ENCODE measurements at regions not wholly inside any gene's neighbourhood (a gene's known extent, or its start where the extent isn't known, plus 50 kb on each side); places are given as distances from the start of the nearest gene placed in this dataset.

DNA sequence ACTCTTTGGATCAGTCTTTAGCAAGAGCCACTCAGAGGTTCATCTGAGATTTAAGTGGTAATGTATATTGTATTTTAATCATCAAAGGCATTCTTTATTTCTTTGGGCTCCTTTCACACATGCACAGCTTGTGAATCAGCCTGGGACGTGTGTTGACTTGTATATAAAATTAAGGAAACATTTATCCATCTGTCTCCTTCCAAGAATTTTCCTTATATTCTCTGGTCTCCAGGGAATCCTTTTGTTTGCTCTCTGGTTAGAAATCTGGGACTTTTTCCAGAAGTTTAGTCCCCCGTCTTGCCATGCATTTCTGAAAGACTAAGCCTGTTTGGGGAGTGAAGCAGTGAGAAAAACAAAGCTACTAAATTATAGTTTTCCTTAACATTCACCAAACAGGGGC is 212.3 kb downstream of the DCAF12L2 start:
- Histone ChIP-seq H3K27me3 (ENCODE audit: insufficient read depth, low read length) (no peaks in the 10 kb centered on the region), H3K27ac (ENCODE audit: low read depth, low read length, poor library complexity, severe bottlenecking) (no peak overlapping the region), H3K9ac (ENCODE audit: low read length) (no peak overlapping the region), H3K4me1 (ENCODE audit: insufficient read depth, low read length, severe bottlenecking) (no peaks in the 10 kb centered on the region), H3F3A (ENCODE audit: insufficient read depth, low read length) (no peaks in the 10 kb centered on the region), H3K36me3 (ENCODE audit: insufficient read depth, low read length) (no peaks in the 10 kb centered on the region), H3K4me3 (ENCODE audit: low read depth, low read length, poor library complexity, severe bottlenecking) (no peak overlapping the region), H3K79me2 (ENCODE audit: insufficient read depth, low read length) (no peaks in the 10 kb centered on the region), H2AFZ (ENCODE audit: low read length) (no peak overlapping the region), H3K4me2 (ENCODE audit: low read length) (no peak overlapping the region), H3K9me2 (ENCODE audit: low read depth, low read length) (no peaks in the 10 kb centered on the region), H3K9me3 (ENCODE audit: low read length) (no peaks in the 10 kb centered on the region), H4K20me1 (ENCODE audit: insufficient read depth, low read length) (no peaks in the 10 kb centered on the region)
- no peak for TF ChIP-seq EZH2 (IDR thresholded peaks at IDR 0.05; ENCODE audit: borderline replicate concordance, low read length)
- TF ChIP-seq, protein P1, sequence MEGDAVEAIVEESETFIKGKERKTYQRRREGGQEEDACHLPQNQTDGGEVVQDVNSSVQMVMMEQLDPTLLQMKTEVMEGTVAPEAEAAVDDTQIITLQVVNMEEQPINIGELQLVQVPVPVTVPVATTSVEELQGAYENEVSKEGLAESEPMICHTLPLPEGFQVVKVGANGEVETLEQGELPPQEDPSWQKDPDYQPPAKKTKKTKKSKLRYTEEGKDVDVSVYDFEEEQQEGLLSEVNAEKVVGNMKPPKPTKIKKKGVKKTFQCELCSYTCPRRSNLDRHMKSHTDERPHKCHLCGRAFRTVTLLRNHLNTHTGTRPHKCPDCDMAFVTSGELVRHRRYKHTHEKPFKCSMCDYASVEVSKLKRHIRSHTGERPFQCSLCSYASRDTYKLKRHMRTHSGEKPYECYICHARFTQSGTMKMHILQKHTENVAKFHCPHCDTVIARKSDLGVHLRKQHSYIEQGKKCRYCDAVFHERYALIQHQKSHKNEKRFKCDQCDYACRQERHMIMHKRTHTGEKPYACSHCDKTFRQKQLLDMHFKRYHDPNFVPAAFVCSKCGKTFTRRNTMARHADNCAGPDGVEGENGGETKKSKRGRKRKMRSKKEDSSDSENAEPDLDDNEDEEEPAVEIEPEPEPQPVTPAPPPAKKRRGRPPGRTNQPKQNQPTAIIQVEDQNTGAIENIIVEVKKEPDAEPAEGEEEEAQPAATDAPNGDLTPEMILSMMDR (IDR thresholded peaks at IDR 0.05; ENCODE audit: low read length): no peak

DNA sequence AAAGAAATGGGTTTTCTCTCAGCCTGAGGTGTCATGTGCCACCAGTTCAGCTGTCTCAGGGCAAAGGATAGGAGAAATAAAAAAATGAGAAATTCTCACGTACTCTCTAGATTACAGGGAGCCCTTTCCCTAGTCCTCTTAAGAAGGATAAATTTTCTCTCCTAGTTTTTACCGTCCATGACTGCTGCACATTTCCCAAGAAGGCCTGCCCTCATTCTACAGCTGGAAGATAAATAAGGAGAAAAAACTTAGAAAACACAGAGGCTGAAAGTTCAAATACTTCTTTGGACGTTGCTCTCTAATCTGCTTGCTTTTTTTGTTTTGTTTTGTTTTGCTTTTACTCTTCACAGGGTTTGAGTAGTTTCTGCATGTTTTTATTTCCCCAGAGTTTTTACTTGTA is 211.9 kb downstream of the DCAF12L2 start:
- Histone ChIP-seq H3K9ac (ENCODE audit: low read length) (no peak overlapping the region), H3K9me3 (ENCODE audit: low read length) (no peaks in the 10 kb centered on the region), H3K27me3 (ENCODE audit: insufficient read depth, low read length) (no peaks in the 10 kb centered on the region), H3F3A (ENCODE audit: insufficient read depth, low read length) (no peaks in the 10 kb centered on the region), H3K4me3 (ENCODE audit: low read depth, low read length, poor library complexity, severe bottlenecking) (no peak overlapping the region), H4K20me1 (ENCODE audit: insufficient read depth, low read length) (no peaks in the 10 kb centered on the region), H3K79me2 (ENCODE audit: insufficient read depth, low read length) (no peaks in the 10 kb centered on the region), H3K27ac (ENCODE audit: low read depth, low read length, poor library complexity, severe bottlenecking) (no peak overlapping the region), H3K9me2 (ENCODE audit: low read depth, low read length) (no peaks in the 10 kb centered on the region), H2AFZ (ENCODE audit: low read length) (no peak overlapping the region), H3K36me3 (ENCODE audit: insufficient read depth, low read length) (no peaks in the 10 kb centered on the region), H3K4me2 (ENCODE audit: low read length) (no peak overlapping the region), H3K4me1 (ENCODE audit: insufficient read depth, low read length, severe bottlenecking) (no peaks in the 10 kb centered on the region)
- TF ChIP-seq EZH2 (IDR thresholded peaks at IDR 0.05; ENCODE audit: borderline replicate concordance, low read length): no peak
- TF ChIP-seq, protein P1 (IDR thresholded peaks at IDR 0.05; ENCODE audit: low read length): no peak

DNA sequence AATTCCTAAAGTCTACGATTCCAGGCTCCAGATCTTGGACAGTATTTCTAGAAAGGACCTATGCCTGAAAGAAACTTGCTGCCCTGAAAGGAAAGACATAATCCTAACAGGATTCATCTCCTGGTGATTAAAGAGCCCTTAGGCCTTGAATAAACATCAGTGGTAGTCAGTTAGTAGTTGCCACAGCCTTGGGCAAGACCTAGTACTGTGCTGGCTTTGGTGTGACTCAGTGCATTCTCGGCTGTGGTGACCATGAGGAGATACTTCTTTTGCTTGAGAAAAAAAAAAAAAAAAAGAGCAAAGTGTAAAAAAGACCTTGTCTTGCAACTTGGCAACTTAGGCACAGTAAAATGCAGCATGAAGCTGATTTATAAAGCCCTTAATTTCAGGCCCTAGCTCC is 188.2 kb downstream of the DCAF12L2 start:
- Histone ChIP-seq H4K20me1 (ENCODE audit: insufficient read depth, low read length) (no peaks in the 10 kb centered on the region), H3K9ac (ENCODE audit: low read length) (no peak overlapping the region), H3K9me3 (ENCODE audit: low read length) (no peaks in the 10 kb centered on the region), H3K4me1 (ENCODE audit: insufficient read depth, low read length, severe bottlenecking) (no peaks in the 10 kb centered on the region), H3F3A (ENCODE audit: insufficient read depth, low read length) (no peaks in the 10 kb centered on the region), H2AFZ (ENCODE audit: low read length) (no peak overlapping the region), H3K79me2 (ENCODE audit: insufficient read depth, low read length) (no peaks in the 10 kb centered on the region), H3K27me3 (ENCODE audit: insufficient read depth, low read length) (no peaks in the 10 kb centered on the region), H3K4me3 (ENCODE audit: low read depth, low read length, poor library complexity, severe bottlenecking) (no peak overlapping the region), H3K36me3 (ENCODE audit: insufficient read depth, low read length) (no peaks in the 10 kb centered on the region), H3K9me2 (ENCODE audit: low read depth, low read length) (no peaks in the 10 kb centered on the region), H3K27ac (ENCODE audit: low read depth, low read length, poor library complexity, severe bottlenecking) (no peak overlapping the region), H3K4me2 (ENCODE audit: low read length) (no peak overlapping the region)
- TF ChIP-seq, protein P1 (IDR thresholded peaks at IDR 0.05; ENCODE audit: low read length): no peak
- no peak for TF ChIP-seq EZH2 (IDR thresholded peaks at IDR 0.05; ENCODE audit: borderline replicate concordance, low read length)
